ENCODE measurements at regions not wholly inside any gene's neighbourhood (a gene's known extent, or its start where the extent isn't known, plus 50 kb on each side); places are given as distances from the start of the nearest gene placed in this dataset.

DNA sequence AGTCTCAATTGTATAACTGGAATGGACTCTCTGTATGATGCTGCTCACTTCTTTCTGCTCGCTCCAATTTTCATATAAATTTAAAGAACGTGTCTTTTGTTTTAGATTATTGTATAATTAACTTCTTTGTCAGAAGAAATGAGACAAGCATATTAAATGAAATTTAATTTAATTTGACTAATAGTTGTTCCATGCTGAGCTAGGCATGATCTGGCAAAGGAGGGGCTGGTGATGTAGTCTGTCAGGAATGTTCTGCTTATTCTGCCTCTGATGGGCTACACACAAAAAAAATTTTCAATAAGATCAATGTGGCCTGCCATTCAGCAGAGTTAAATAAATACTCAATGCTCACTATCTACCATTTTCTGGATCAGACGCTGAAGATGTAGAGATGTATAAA lies 208.4 kb upstream of the CD96 start:
- Mint-ChIP-seq H3K27me3 (ENCODE audit: low read depth) (no peaks in the 10 kb centered on the region), H3K9me3 (peaks cover 4% of the 10 kb centered on the region), H3K4me1 (peaks cover 10% of the 10 kb centered on the region), H3K27ac (no peak overlapping the region), H3K4me3 (no peak overlapping the region), H3K36me3 (no peaks in the 10 kb centered on the region)
- TF ChIP-seq, protein P1, sequence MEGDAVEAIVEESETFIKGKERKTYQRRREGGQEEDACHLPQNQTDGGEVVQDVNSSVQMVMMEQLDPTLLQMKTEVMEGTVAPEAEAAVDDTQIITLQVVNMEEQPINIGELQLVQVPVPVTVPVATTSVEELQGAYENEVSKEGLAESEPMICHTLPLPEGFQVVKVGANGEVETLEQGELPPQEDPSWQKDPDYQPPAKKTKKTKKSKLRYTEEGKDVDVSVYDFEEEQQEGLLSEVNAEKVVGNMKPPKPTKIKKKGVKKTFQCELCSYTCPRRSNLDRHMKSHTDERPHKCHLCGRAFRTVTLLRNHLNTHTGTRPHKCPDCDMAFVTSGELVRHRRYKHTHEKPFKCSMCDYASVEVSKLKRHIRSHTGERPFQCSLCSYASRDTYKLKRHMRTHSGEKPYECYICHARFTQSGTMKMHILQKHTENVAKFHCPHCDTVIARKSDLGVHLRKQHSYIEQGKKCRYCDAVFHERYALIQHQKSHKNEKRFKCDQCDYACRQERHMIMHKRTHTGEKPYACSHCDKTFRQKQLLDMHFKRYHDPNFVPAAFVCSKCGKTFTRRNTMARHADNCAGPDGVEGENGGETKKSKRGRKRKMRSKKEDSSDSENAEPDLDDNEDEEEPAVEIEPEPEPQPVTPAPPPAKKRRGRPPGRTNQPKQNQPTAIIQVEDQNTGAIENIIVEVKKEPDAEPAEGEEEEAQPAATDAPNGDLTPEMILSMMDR (IDR thresholded peaks at IDR 0.05; ENCODE audit: unreplicated experiment), result no peak
- DNase-seq (ENCODE audit: low spot score in 2 of 2, unreplicated experiment in 2 of 2), result no peak

DNA sequence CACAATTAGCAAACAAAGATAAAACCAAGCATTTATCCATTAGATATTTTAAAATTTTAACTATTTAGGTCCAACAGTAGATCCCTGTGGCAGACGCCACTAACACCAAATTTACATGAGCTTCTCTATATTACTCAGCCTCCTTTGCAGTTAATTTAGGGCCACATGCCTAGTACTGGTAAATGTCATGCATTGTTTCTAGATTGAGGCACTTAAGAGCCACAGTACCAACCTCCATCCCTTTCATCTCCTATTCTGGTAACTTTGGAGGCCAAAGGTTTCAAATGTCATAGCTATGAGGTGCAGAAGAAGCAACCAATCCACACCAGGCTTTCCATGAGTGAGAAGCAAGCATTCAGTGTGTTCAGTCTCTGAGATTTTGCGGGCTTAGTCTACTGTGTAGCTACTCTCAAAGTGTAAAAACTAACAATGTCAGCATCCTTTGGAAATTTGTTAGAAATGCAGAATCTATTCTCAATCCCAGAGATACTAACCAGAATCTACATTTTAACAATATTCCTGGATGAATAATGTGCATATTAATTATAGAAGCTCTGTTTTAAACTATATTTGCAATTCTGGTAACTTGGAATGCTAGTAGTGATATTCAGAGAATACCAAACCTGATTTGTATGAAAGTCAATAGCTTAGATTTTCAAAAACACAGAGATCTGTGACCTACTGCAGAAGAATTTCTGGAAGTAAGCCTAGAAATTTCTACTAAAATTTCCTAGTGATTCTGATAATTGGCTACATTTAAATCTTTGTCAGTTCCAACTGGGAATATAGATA lies 206.3 kb upstream of the CD96 start:
- Mint-ChIP-seq H3K36me3 (no peaks in the 10 kb centered on the region), H3K4me3 (no peak overlapping the region), H3K27me3 (ENCODE audit: low read depth) (no peaks in the 10 kb centered on the region), H3K4me1 (peaks cover 10% of the 10 kb centered on the region), H3K27ac (no peak overlapping the region), H3K9me3 (peaks cover 9% of the 10 kb centered on the region)
- TF ChIP-seq, protein P1 (IDR thresholded peaks at IDR 0.05; ENCODE audit: unreplicated experiment), result no peak
- DNase-seq (ENCODE audit: low spot score in 2 of 2, unreplicated experiment in 2 of 2), result no peak

DNA sequence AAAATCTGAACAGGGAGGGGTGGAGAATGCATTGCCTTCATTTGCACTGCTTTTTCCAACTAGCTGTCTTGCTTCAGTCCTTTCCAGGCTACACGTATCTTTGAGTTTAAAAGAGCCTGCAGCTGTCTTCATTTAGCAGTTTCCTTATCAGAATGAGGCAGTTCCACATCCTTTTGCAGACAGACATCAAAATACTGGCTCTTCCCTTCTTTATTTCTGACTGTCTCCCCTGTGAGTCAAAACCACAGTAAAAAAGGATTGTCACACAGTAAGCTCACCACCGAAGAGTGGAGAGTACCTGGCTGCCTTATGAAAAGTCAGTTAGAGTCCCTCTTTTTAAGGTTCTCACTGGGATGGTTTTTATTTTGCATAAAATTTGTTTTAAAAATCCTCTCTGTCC lies 205.5 kb upstream of the CD96 start:
- TF ChIP-seq, protein P1 (IDR thresholded peaks at IDR 0.05; ENCODE audit: unreplicated experiment), result no peak
- H3K4me3 Mint-ChIP-seq, result no peak overlapping the region
- peaks cover 6% of the 10 kb centered on the region for H3K9me3 Mint-ChIP-seq

DNA sequence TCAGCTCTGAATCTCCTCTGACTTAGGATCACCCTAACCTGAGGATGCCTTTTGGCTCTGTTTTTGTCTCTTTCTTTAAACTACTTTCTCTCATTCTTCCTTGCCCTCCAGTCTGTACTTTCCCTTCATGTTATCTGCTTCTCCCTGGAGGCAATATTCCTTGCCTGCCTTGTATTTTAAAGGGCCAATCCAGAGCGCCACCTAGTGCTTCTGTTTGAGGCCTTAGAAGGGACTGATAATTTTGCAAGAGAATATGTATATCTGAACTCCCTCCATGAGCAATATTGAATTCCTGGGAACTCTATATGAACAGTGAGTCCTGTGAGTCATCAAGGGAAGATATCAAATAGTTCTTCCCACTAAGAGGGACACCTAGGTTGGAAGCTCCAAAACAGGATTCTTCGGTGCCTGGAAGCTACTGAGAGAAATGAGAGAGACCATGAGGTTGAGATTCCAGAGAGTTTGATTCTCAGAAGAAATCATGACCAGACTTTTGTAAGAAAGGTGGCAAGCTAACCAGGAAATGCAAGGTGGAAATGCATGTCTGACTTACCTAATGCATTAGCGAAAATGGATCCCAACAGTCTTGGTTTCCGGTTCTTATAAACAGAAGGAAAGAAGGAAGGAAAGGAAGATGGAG lies 203.8 kb upstream of the CD96 start:
- TF ChIP-seq, protein P1 (IDR thresholded peaks at IDR 0.05; ENCODE audit: unreplicated experiment), result peak; percentile 31

More for the DNA sequence above, 205.5 kb upstream of the CD96 start:
- Mint-ChIP-seq H3K27me3 (ENCODE audit: low read depth) (no peaks in the 10 kb centered on the region), H3K36me3 (no peaks in the 10 kb centered on the region), H3K27ac (no peak overlapping the region), H3K4me1 (peaks cover 10% of the 10 kb centered on the region)
- no peak for DNase-seq (ENCODE audit: low spot score in 2 of 2, unreplicated experiment in 2 of 2)

DNA sequence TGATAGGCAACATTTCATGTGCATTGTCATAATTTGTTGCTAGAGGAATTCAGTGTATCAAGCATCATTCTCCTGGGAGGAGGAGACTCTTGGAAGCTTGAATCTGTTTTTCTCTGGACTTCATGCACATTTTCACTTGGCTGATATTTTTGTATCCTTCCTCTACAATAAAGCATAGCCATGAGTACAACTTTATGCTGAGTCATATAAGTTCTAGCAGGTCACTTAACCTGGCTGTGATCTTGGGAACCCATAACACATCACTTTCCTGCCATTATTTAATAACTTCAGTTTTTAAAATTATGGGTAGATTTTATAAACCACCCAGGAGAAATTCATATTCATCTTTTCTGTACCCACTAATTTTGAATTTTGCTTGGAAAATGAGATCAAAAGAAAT lies 203.0 kb upstream of the CD96 start:
- TF ChIP-seq, protein P1 (IDR thresholded peaks at IDR 0.05; ENCODE audit: unreplicated experiment), result no peak
- peaks cover 13% of the 10 kb centered on the region for H3K4me1 Mint-ChIP-seq
- no peaks in the 10 kb centered on the region for H3K27me3 Mint-ChIP-seq (ENCODE audit: low read depth)
- peaks cover 15% of the 10 kb centered on the region for H3K9me3 Mint-ChIP-seq
- H3K4me3 Mint-ChIP-seq, result no peak overlapping the region
- peaks cover 1% of the 10 kb centered on the region for H3K36me3 Mint-ChIP-seq
- DNase-seq (ENCODE audit: low spot score in 2 of 2, unreplicated experiment in 2 of 2), result no peak
- H3K27ac Mint-ChIP-seq, result no peak overlapping the region

More for the DNA sequence above, 203.8 kb upstream of the CD96 start:
- Mint-ChIP-seq H3K4me3 (no peak overlapping the region), H3K27me3 (ENCODE audit: low read depth) (no peaks in the 10 kb centered on the region), H3K4me1 (peaks cover 13% of the 10 kb centered on the region), H3K9me3 (peaks cover 15% of the 10 kb centered on the region), H3K36me3 (peaks cover 1% of the 10 kb centered on the region), H3K27ac (no peak overlapping the region)
- DNase-seq (ENCODE audit: low spot score in 2 of 2, unreplicated experiment in 2 of 2), result peak in 1 of 2 experiments; percentile 46

Data from mesothelial cell of epicardium (in vitro differentiated cells).